Kidney (tissue), 13 donors: ENCODE measurements at regions not wholly inside any gene's neighbourhood (a gene's known extent, or its start where the extent isn't known, plus 50 kb on each side); places are given as distances from the start of the nearest gene placed in this dataset.
"Not testable (repeated sequence)": the region's sequence is repeated elsewhere in the genome, so short reads cannot be mapped to it uniquely, and the experiment has no call there.

ENCODE experiments used
- DNase-seq, 5 donors: peaks; one replicate each; pipeline ENCODE4 v3.0.0-alpha.2; 2013 to 2020
- FAIRE-seq: peaks from 2 replicates; lab custom pipeline; 2012; peaks lifted over from hg19 to GRCh38; lab: Jason Lieb, UNC
- H3K27ac ChIP-seq, 2 donors: one replicate each; pipeline ENCODE4 v1.7.0; 2013; ENCODE audit warnings: low read depth in 2 of 2, low read length in 2 of 2, inconsistent platforms in 1 of 2
- H3K27me3 ChIP-seq: one replicate; pipeline ENCODE4 v1.7.1; 2013; ENCODE audit warnings: low read length, inconsistent platforms; ENCODE audit not compliant: control insufficient read depth, insufficient read depth
- H3K36me3 ChIP-seq, 3 donors: one replicate each; pipeline versions ENCODE4 v1.7.0 to v1.7.1; 2013; ENCODE audit warnings: low read length in 3 of 3, control low read depth in 1 of 3, inconsistent platforms in 1 of 3; ENCODE audit not compliant: insufficient read depth in 3 of 3, control insufficient read depth in 2 of 3
- H3K4me1 ChIP-seq, 3 donors: one replicate each; pipeline versions ENCODE4 v1.7.0 to v1.7.1; 2013; ENCODE audit warnings: low read length in 3 of 3, inconsistent platforms in 1 of 3, low read depth in 1 of 3; ENCODE audit not compliant: control insufficient read depth in 2 of 3, insufficient read depth in 2 of 3
- H3K4me3 ChIP-seq, 3 donors: one replicate each; pipeline versions ENCODE4 v1.7.0 to v1.8.1; 2013; ENCODE audit warnings: low read length in 3 of 3, control low read depth in 1 of 3, inconsistent platforms in 1 of 3
- H3K9ac ChIP-seq, 3 donors: one replicate each; pipeline versions ENCODE4 v1.7.0 to v1.7.1; 2013; ENCODE audit warnings: low read length in 3 of 3, control low read depth in 1 of 3, inconsistent platforms in 1 of 3
- H3K9me3 ChIP-seq, 3 donors: one replicate each; pipeline versions ENCODE4 v1.7.0 to v1.7.1; 2013; ENCODE audit warnings: low read length in 3 of 3, control low read depth in 1 of 3, inconsistent platforms in 1 of 3; ENCODE audit not compliant: control insufficient read depth in 2 of 3, insufficient read depth in 1 of 3
- CTCF ChIP-seq: IDR thresholded peaks from 3 replicates; pipeline ENCODE4 v1.5.1; 2012; ENCODE audit warnings: mild to moderate bottlenecking, moderate library complexity, borderline replicate concordance; ENCODE audit not compliant: insufficient read depth; ENCODE audit errors: extremely low read depth
- intact Hi-C: fragments of 100-400 bp; cut with DNase I; formaldehyde crosslinking; loops from one replicate; pipeline ENCODE4 v1.11.1; 2022
- donor health status: control.
- donor health status: control.
- donor health status: control.
- donor health status: control.
- donor health status: control.
- donor health status: DM: yes; HTN: yes; CAD: no.
- donor health status: Normal renal cell carcinoma (clear cell type).

- no peak overlapping the region for H3K9ac ChIP-seq
- H3K36me3 ChIP-seq, result no peaks in the 10 kb centered on the region
- FAIRE-seq (no peak), DNase-seq (no peak)
- no peaks in the 10 kb centered on the region for H3K27me3 ChIP-seq
- H3K4me1 ChIP-seq, result no peaks in the 10 kb centered on the region
- TF ChIP-seq CTCF, result no peak
- H3K4me3 ChIP-seq, result no peak overlapping the region
- no peaks in the 10 kb centered on the region for H3K9me3 ChIP-seq
- H3K27ac ChIP-seq, result no peak overlapping the region
- intact Hi-C loops, result no loop called here
Measured at GRCh38 chr5:124104821-124105220, 592.8 kb downstream of the CSNK1G3 start.

DNA sequence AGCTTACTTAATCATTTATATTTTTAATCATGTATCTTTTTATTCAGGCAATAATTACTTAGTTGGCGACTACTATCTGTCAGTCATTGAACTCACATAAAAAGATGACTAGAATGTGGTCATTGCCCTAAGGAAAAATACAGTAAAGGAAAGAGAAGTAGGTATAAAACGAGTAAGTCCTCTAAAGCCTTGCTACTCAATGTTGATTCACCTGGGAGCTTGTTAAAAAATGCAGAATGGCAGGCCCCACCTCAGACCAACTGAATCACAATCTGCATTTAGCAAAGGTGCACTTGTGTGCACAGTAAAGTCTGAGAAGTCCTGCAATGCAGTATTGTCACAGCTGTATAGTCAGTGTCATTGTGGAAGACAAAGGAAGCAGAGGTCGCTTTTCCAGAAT is 592.4 kb downstream of the CSNK1G3 start:
- no peak overlapping the region for H3K9ac ChIP-seq
- no peak for TF ChIP-seq CTCF
- no peak overlapping the region for H3K27ac ChIP-seq
- DNase-seq, result no peak
- H3K4me1 ChIP-seq, result no peaks in the 10 kb centered on the region
- no peaks in the 10 kb centered on the region for H3K27me3 ChIP-seq
- intact Hi-C loops, result no loop called here
- no peak for FAIRE-seq
- no peaks in the 10 kb centered on the region for H3K9me3 ChIP-seq
- H3K36me3 ChIP-seq, result no peaks in the 10 kb centered on the region
- no peak overlapping the region for H3K4me3 ChIP-seq

DNA sequence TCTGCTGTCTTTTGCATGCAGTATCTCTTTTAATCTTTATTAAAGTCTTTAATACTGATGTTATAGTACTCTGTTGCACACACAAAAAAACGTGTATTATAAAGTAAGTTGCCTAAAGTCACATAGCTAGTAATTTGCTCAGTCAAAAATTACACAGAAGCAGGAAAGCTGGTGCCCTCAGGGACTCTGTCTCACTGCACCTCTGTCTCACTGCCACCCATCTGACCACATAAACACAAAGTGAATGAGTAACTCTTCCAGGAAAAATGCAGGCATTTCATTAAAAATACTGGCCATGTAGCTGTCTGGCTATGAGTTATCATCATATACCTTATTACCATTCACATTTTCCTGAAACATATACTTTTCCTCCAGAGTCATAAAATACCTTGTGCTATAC is 591.7 kb downstream of the CSNK1G3 start:
- intact Hi-C loops, result no loop called here
- FAIRE-seq, result no peak
- TF ChIP-seq CTCF, result no peak
- H3K36me3 ChIP-seq, result no peaks in the 10 kb centered on the region
- no peaks in the 10 kb centered on the region for H3K4me1 ChIP-seq
- DNase-seq, result no peak
- no peak overlapping the region for H3K27ac ChIP-seq
- no peak overlapping the region for H3K9ac ChIP-seq
- H3K27me3 ChIP-seq, result no peaks in the 10 kb centered on the region
- no peaks in the 10 kb centered on the region for H3K9me3 ChIP-seq
- no peak overlapping the region for H3K4me3 ChIP-seq

- H3K4me3 ChIP-seq, H3K4me1 ChIP-seq, intact Hi-C loops, DNase-seq, FAIRE-seq, H3K36me3 ChIP-seq, H3K27me3 ChIP-seq, H3K9me3 ChIP-seq, H3K9ac ChIP-seq, H3K27ac ChIP-seq: not testable (repeated sequence)
Measured at GRCh38 chr5:124103056-124103455, 591.1 kb downstream of the CSNK1G3 start.
